ENCODE measurements at regions not wholly inside any gene's neighbourhood (a gene's known extent, or its start where the extent isn't known, plus 50 kb on each side); places are given as distances from the start of the nearest gene placed in this dataset.
"Not testable (repeated sequence)": the region's sequence is repeated elsewhere in the genome, so short reads cannot be mapped to it uniquely, and the experiment has no call there.

- 95 to 96% methylated on average over 2 to 3 of the region's 3 CpGs for WGBS, 2 experiments
- no peaks in the 10 kb centered on the region for H3K9me3 ChIP-seq (ENCODE audit: control insufficient read depth, low read length)
- H3K4me1 ChIP-seq (ENCODE audit: control insufficient read depth, insufficient read depth, low read length): no peaks in the 10 kb centered on the region
- H3K27ac ChIP-seq (ENCODE audit: insufficient read depth, low read depth, low read length, poor library complexity, severe bottlenecking): no peak overlapping the region
- H3K27me3 ChIP-seq (ENCODE audit: control insufficient read depth, insufficient read depth, low read length, poor library complexity, severe bottlenecking): no peaks in the 10 kb centered on the region
- no peaks in the 10 kb centered on the region for H3K36me3 ChIP-seq (ENCODE audit: control insufficient read depth, insufficient read depth, low read length)
- no peak overlapping the region for H3K4me3 ChIP-seq (ENCODE audit: insufficient read depth, low read depth, low read length)
Measured at GRCh38 chr3:147161833-147162232, 244.5 kb downstream of the ZIC4 start.

DNA sequence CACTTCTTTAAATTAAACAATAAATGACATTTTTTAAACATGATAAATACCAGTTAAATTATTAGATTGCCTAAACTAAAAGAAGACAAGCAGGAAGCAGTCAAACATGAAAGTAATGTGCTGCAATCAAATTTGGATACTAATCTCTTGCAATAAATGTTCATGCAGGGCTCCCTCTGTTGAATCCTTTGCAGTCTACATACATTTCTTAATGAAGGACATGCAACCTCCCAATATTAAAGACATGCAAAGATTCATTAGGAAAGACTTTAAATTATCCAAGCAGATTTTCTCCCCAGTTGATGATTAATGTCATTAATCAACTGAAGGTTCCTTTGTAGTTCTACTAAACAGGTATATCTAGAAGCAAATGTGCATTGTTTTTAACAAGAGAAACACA is 245.4 kb downstream of the ZIC4 start:
- no peak overlapping the region for H3K27ac ChIP-seq (ENCODE audit: insufficient read depth, low read depth, low read length, poor library complexity, severe bottlenecking)
- H3K36me3 ChIP-seq (ENCODE audit: control insufficient read depth, insufficient read depth, low read length): no peaks in the 10 kb centered on the region
- H3K9me3 ChIP-seq (ENCODE audit: control insufficient read depth, low read length): no peaks in the 10 kb centered on the region
- H3K4me3 ChIP-seq (ENCODE audit: insufficient read depth, low read depth, low read length): no peak overlapping the region
- no peaks in the 10 kb centered on the region for H3K27me3 ChIP-seq (ENCODE audit: control insufficient read depth, insufficient read depth, low read length, poor library complexity, severe bottlenecking)
- H3K4me1 ChIP-seq (ENCODE audit: control insufficient read depth, insufficient read depth, low read length): no peaks in the 10 kb centered on the region

GRCh38 chr3:147159141-147159540 is 247.2 kb downstream of the ZIC4 start:
- Histone ChIP-seq H3K27me3 (ENCODE audit: control insufficient read depth, insufficient read depth, low read length, poor library complexity, severe bottlenecking) (no peaks in the 10 kb centered on the region), H3K27ac (ENCODE audit: insufficient read depth, low read depth, low read length, poor library complexity, severe bottlenecking) (no peak overlapping the region), H3K4me1 (ENCODE audit: control insufficient read depth, insufficient read depth, low read length) (no peaks in the 10 kb centered on the region), H3K36me3 (ENCODE audit: control insufficient read depth, insufficient read depth, low read length) (no peaks in the 10 kb centered on the region), H3K9me3 (ENCODE audit: control insufficient read depth, low read length) (no peaks in the 10 kb centered on the region), H3K4me3 (ENCODE audit: insufficient read depth, low read depth, low read length) (no peak overlapping the region)
- WGBS, 2 experiments: 86 to 99% methylated on average over 1 of the region's 1 CpG

DNA sequence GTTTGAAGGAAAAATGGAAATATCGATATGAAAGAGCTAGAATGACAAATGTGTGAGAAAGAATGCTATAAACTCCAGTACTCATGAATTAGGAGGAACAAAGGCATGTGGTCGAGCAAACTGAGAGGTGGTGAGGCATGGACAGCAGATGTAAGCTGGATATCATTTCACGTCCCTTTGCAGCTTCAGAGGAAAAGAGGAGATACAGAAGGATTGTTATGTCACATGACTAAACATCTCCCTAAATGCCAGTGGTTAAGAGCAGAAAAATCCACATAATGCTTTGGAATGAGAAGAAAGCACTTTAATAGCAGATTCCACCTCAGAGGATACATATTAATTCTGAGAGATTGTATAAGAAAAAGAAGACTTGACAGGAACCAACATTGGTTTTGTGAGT is 248.7 kb downstream of the ZIC4 start:
- Histone ChIP-seq H3K27ac (ENCODE audit: insufficient read depth, low read depth, low read length, poor library complexity, severe bottlenecking) (no peak overlapping the region), H3K4me3 (ENCODE audit: insufficient read depth, low read depth, low read length) (no peak overlapping the region), H3K27me3 (ENCODE audit: control insufficient read depth, insufficient read depth, low read length, poor library complexity, severe bottlenecking) (no peaks in the 10 kb centered on the region), H3K36me3 (ENCODE audit: control insufficient read depth, insufficient read depth, low read length) (no peaks in the 10 kb centered on the region), H3K9me3 (ENCODE audit: control insufficient read depth, low read length) (no peaks in the 10 kb centered on the region), H3K4me1 (ENCODE audit: control insufficient read depth, insufficient read depth, low read length) (no peaks in the 10 kb centered on the region)
- WGBS, 2 experiments: 96% methylated on average over 3 of the region's 3 CpGs

- WGBS, 2 experiments: 90 to 97% methylated on average over 7 to 10 of the region's 10 CpGs
- not testable (repeated sequence) for H3K27me3 ChIP-seq (ENCODE audit: control insufficient read depth, insufficient read depth, low read length, poor library complexity, severe bottlenecking); H3K36me3 ChIP-seq (ENCODE audit: control insufficient read depth, insufficient read depth, low read length)
Measured at GRCh38 chr3:147154988-147155387, 251.4 kb downstream of the ZIC4 start.

GRCh38 chr3:147153830-147154539 is 252.4 kb downstream of the ZIC4 start:
- no peaks in the 10 kb centered on the region for H3K9me3 ChIP-seq (ENCODE audit: control insufficient read depth, low read length)
- no peaks in the 10 kb centered on the region for H3K4me1 ChIP-seq (ENCODE audit: control insufficient read depth, insufficient read depth, low read length)
- no peaks in the 10 kb centered on the region for H3K27me3 ChIP-seq (ENCODE audit: control insufficient read depth, insufficient read depth, low read length, poor library complexity, severe bottlenecking)
- no peaks in the 10 kb centered on the region for H3K36me3 ChIP-seq (ENCODE audit: control insufficient read depth, insufficient read depth, low read length)
- WGBS, 2 experiments: 89 to 93% methylated on average over 29 of the region's 30 CpGs
- H3K4me3 ChIP-seq (ENCODE audit: insufficient read depth, low read depth, low read length): no peak overlapping the region
- H3K27ac ChIP-seq (ENCODE audit: insufficient read depth, low read depth, low read length, poor library complexity, severe bottlenecking): no peak overlapping the region

More at GRCh38 chr3:147154988-147155387, 251.4 kb downstream of the ZIC4 start:
- not testable (repeated sequence) for H3K27ac ChIP-seq (ENCODE audit: insufficient read depth, low read depth, low read length, poor library complexity, severe bottlenecking); H3K4me3 ChIP-seq (ENCODE audit: insufficient read depth, low read depth, low read length); H3K4me1 ChIP-seq (ENCODE audit: control insufficient read depth, insufficient read depth, low read length); H3K9me3 ChIP-seq (ENCODE audit: control insufficient read depth, low read length)

DNA sequence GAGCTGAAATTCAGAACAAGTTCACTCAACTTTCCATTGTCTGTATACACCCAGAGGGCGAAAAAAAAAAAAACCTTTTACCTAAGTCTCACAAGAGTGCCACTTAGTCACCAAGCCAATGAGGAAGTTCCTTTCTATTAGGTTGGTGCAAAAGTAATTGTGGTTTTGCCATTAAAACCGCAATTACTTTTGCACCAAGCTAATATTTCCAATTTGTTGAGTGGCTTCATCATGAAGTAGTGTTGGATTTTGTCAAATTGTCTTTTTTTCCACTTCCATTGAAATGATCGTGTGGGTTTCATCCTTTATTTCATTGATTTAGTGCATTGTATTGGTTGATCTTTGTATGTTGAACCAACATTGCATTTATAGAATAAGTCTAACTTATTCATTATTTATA is 253.9 kb downstream of the ZIC4 start:
- no peak overlapping the region for H3K4me3 ChIP-seq (ENCODE audit: insufficient read depth, low read depth, low read length)
- H3K27ac ChIP-seq (ENCODE audit: insufficient read depth, low read depth, low read length, poor library complexity, severe bottlenecking): no peak overlapping the region
- no peaks in the 10 kb centered on the region for H3K27me3 ChIP-seq (ENCODE audit: control insufficient read depth, insufficient read depth, low read length, poor library complexity, severe bottlenecking)
- H3K4me1 ChIP-seq (ENCODE audit: control insufficient read depth, insufficient read depth, low read length): no peaks in the 10 kb centered on the region
- H3K9me3 ChIP-seq (ENCODE audit: control insufficient read depth, low read length): no peaks in the 10 kb centered on the region
- H3K36me3 ChIP-seq (ENCODE audit: control insufficient read depth, insufficient read depth, low read length): no peaks in the 10 kb centered on the region
- WGBS, 2 experiments: 82 to 100% methylated on average over 1 to 3 of the region's 3 CpGs

- Histone ChIP-seq H3K36me3 (ENCODE audit: control insufficient read depth, insufficient read depth, low read length) (no peaks in the 10 kb centered on the region), H3K9me3 (ENCODE audit: control insufficient read depth, low read length) (no peaks in the 10 kb centered on the region), H3K27me3 (ENCODE audit: control insufficient read depth, insufficient read depth, low read length, poor library complexity, severe bottlenecking) (no peaks in the 10 kb centered on the region), H3K27ac (ENCODE audit: insufficient read depth, low read depth, low read length, poor library complexity, severe bottlenecking) (no peak overlapping the region), H3K4me1 (ENCODE audit: control insufficient read depth, insufficient read depth, low read length) (no peaks in the 10 kb centered on the region), H3K4me3 (ENCODE audit: insufficient read depth, low read depth, low read length) (no peak overlapping the region)
- 94 to 95% methylated on average over 2 of the region's 2 CpGs for WGBS, 2 experiments
Measured at GRCh38 chr3:147141516-147142288, 264.6 kb downstream of the ZIC4 start.

- no peaks in the 10 kb centered on the region for H3K9me3 ChIP-seq (ENCODE audit: control insufficient read depth, low read length)
- no peaks in the 10 kb centered on the region for H3K36me3 ChIP-seq (ENCODE audit: control insufficient read depth, insufficient read depth, low read length)
- H3K4me3 ChIP-seq (ENCODE audit: insufficient read depth, low read depth, low read length): no peak overlapping the region
- H3K27me3 ChIP-seq (ENCODE audit: control insufficient read depth, insufficient read depth, low read length, poor library complexity, severe bottlenecking): no peaks in the 10 kb centered on the region
- WGBS, 2 experiments: 80% methylated on average over 1 of the region's 1 CpG; no CpG with 5 or more reads in 1 of the 2 experiments
- no peaks in the 10 kb centered on the region for H3K4me1 ChIP-seq (ENCODE audit: control insufficient read depth, insufficient read depth, low read length)
- H3K27ac ChIP-seq (ENCODE audit: insufficient read depth, low read depth, low read length, poor library complexity, severe bottlenecking): no peak overlapping the region
Measured at GRCh38 chr3:147139341-147139740, 267.0 kb downstream of the ZIC4 start.

- Histone ChIP-seq H3K27ac (ENCODE audit: insufficient read depth, low read depth, low read length, poor library complexity, severe bottlenecking) (no peak overlapping the region), H3K4me3 (ENCODE audit: insufficient read depth, low read depth, low read length) (no peak overlapping the region), H3K36me3 (ENCODE audit: control insufficient read depth, insufficient read depth, low read length) (no peaks in the 10 kb centered on the region), H3K9me3 (ENCODE audit: control insufficient read depth, low read length) (no peaks in the 10 kb centered on the region), H3K27me3 (ENCODE audit: control insufficient read depth, insufficient read depth, low read length, poor library complexity, severe bottlenecking) (no peaks in the 10 kb centered on the region), H3K4me1 (ENCODE audit: control insufficient read depth, insufficient read depth, low read length) (no peaks in the 10 kb centered on the region)
- 85% methylated on average over 1 of the region's 1 CpG; no CpG with 5 or more reads in 1 of the 2 experiments for WGBS, 2 experiments
Measured at GRCh38 chr3:147132168-147132567, 274.2 kb downstream of the ZIC4 start.

Data from ectodermal cell (in vitro differentiated cells).